Esophagus squamous epithelium (tissue), 5 donors: ENCODE measurements at regions not wholly inside any gene's neighbourhood (a gene's known extent, or its start where the extent isn't known, plus 50 kb on each side); places are given as distances from the start of the nearest gene placed in this dataset.
"Not testable (repeated sequence)": the region's sequence is repeated elsewhere in the genome, so short reads cannot be mapped to it uniquely, and the experiment has no call there.

Experiments
- DNase-seq: peaks from one replicate; lab custom pipeline; 2025; lab: John Stamatoyannopoulos, UW
- H3K27ac ChIP-seq, 4 donors: fragments of 200-600 bp; sonication (generic); one replicate each; pipeline ENCODE4 v1.5.1; 2016 to 2019; ENCODE audit warnings: mild to moderate bottlenecking in 1 of 4
- H3K27me3 ChIP-seq, 4 donors: fragments of 200-600 bp; sonication (generic); 1 replicate in 3 of 4; 2 replicates in 1 of 4; pipeline versions ENCODE4 v1.5.1 to v1.6.0; 2017 to 2021; ENCODE audit warnings: antibody characterized with exemption in 1 of 4
- H3K36me3 ChIP-seq, 3 donors: fragments of 200-600 bp; sonication (generic); one replicate each; pipeline ENCODE4 v1.5.1; 2016 to 2019
- H3K4me1 ChIP-seq, 3 donors: fragments of 200-600 bp; sonication (generic); one replicate each; pipeline ENCODE4 v1.5.1; 2017 to 2019
- H3K4me3 ChIP-seq, 4 donors: fragments of 200-600 bp; sonication (generic); 1 replicate in 3 of 4; 2 replicates in 1 of 4; pipeline ENCODE4 v1.5.1; 2016 to 2019; ENCODE audit warnings: mild to moderate bottlenecking in 2 of 4, moderate library complexity in 1 of 4
- H3K9me3 ChIP-seq, 3 donors: fragments of 200-600 bp; sonication (generic); one replicate each; pipeline ENCODE4 v1.5.1; 2016 to 2019
- CTCF ChIP-seq, 6 experiments: fragments of 450-650 bp in 4 of 6; fragments of 200-600 bp in 2 of 6; sonication (generic) in 2 of 6; IDR thresholded peaks; one replicate each; pipeline ENCODE4 v1.5.1; 2016 to 2019; ENCODE audit warnings: antibody characterized with exemption in 6 of 6, mild to moderate bottlenecking in 4 of 6, moderate library complexity in 4 of 6
- POLR2A ChIP-seq, 4 donors: fragments of 450-650 bp; IDR thresholded peaks; one replicate each; pipeline ENCODE4 v1.6.1; 2017; ENCODE audit warnings: antibody characterized with exemption in 4 of 4, mild to moderate bottlenecking in 4 of 4, moderate library complexity in 3 of 4
- WGBS, 2 donors: methylation state at CpG; one replicate each; pipeline ENCODE4 v1.1.5; 2018; 5-methylcytosine and 5-hydroxymethylcytosine counted together
- intact Hi-C: fragments of 100-400 bp; cut with DNase I; formaldehyde crosslinking; loops from one replicate; pipeline ENCODE4 v1.15.0; 2022
- donor health status: DM: yes; HTN: yes; CAD: no.

- 73 to 78% methylated on average over 3 of the region's 3 CpGs for WGBS, 2 donors
- no peaks in the 10 kb centered on the region for H3K4me1 ChIP-seq
- H3K27ac ChIP-seq, result no peak overlapping the region
- H3K4me3 ChIP-seq, result no peak overlapping the region
- no peaks in the 10 kb centered on the region for H3K27me3 ChIP-seq
- H3K36me3 ChIP-seq, result no peaks in the 10 kb centered on the region
- TF ChIP-seq CTCF (IDR thresholded peaks at IDR 0.05) (no peak), POLR2A (IDR thresholded peaks at IDR 0.05) (no peak)
- intact Hi-C loops, result no loop called here
- H3K9me3 ChIP-seq, result peaks cover 0 to 6% (median 0%) of the 10 kb centered on the region in 3 donors
- DNase-seq, result no peak
These were observed 158.0 kb upstream of the MGAT4C start for GRCh38 chr12:86414201-86414600.

- 67 to 82% methylated on average over 1 to 2 of the region's 3 CpGs for WGBS, 2 donors
- Histone ChIP-seq H3K4me1 (no peaks in the 10 kb centered on the region), H3K27ac (no peak overlapping the region), H3K4me3 (no peak overlapping the region), H3K27me3 (no peaks in the 10 kb centered on the region), H3K36me3 (no peaks in the 10 kb centered on the region), H3K9me3 (peaks cover 0 to 6% (median 0%) of the 10 kb centered on the region in 3 donors)
- no peak for DNase-seq
- intact Hi-C loops, result no loop called here
- TF ChIP-seq CTCF (IDR thresholded peaks at IDR 0.05) (no peak), POLR2A (IDR thresholded peaks at IDR 0.05) (no peak)
These were observed 155.5 kb upstream of the MGAT4C start for GRCh38 chr12:86411710-86412109.

- Histone ChIP-seq H3K27ac (no peak overlapping the region), H3K27me3 (no peaks in the 10 kb centered on the region), H3K36me3 (no peaks in the 10 kb centered on the region), H3K4me1 (no peaks in the 10 kb centered on the region), H3K4me3 (no peak overlapping the region), H3K9me3 (peaks cover 0 to 6% (median 0%) of the 10 kb centered on the region in 3 donors)
- intact Hi-C loops, result no loop called here
- no peak for DNase-seq
- WGBS, 2 donors, result 71 to 75% methylated on average over 5 of the region's 5 CpGs
- TF ChIP-seq POLR2A (IDR thresholded peaks at IDR 0.05), result no peak
- TF ChIP-seq CTCF (IDR thresholded peaks at IDR 0.05), result no peak
These were observed 151.5 kb upstream of the MGAT4C start for GRCh38 chr12:86407620-86408208.

DNA sequence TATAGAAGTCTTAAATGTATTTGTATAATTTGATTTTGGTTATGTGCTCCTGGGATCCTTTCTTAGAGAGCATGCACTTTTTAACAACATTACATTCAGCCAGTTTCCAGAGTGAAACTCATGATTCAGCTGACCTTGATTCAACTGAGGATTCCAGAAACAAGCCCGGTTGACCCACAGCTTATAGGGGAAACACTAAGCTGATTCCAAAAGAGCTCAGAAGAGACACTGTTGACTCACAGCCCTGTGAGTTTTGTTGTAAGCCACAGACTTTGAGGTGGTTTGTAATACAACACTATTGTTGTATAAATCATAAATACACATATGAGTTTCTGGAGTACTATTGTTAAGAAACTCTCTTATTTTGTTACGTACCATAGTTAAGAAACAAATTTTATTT lies 133.8 kb upstream of the MGAT4C start:
- H3K36me3 ChIP-seq, result no peaks in the 10 kb centered on the region
- H3K4me3 ChIP-seq, result no peak overlapping the region
- no peak overlapping the region for H3K27ac ChIP-seq
- no peaks in the 10 kb centered on the region for H3K9me3 ChIP-seq
- H3K4me1 ChIP-seq, result no peaks in the 10 kb centered on the region
- intact Hi-C loops, result no loop called here
- no peak for TF ChIP-seq POLR2A (IDR thresholded peaks at IDR 0.05)
- TF ChIP-seq CTCF (IDR thresholded peaks at IDR 0.05), result no peak
- no peaks in the 10 kb centered on the region for H3K27me3 ChIP-seq
- DNase-seq, result no peak
- 83 to 85% methylated on average over 2 of the region's 2 CpGs for WGBS, 2 donors

- Histone ChIP-seq H3K36me3 (no peaks in the 10 kb centered on the region), H3K9me3 (peaks cover 0 to under 1% (median 0%) of the 10 kb centered on the region in 3 donors), H3K4me1 (no peaks in the 10 kb centered on the region), H3K4me3 (no peak overlapping the region), H3K27ac (no peak overlapping the region), H3K27me3 (no peaks in the 10 kb centered on the region)
- TF ChIP-seq POLR2A (IDR thresholded peaks at IDR 0.05) (no peak), CTCF (IDR thresholded peaks at IDR 0.05) (no peak)
- DNase-seq, result no peak
- 82 to 83% methylated on average over 1 of the region's 1 CpG for WGBS, 2 donors
- intact Hi-C loops, result no loop called here
These were observed 131.5 kb upstream of the MGAT4C start for GRCh38 chr12:86387591-86388145.

GRCh38 chr12:86383759-86384158 lies 127.6 kb upstream of the MGAT4C start:
- intact Hi-C loops, result not testable (repeated sequence)

More at GRCh38 chr12:86383759-86384158, 127.6 kb upstream of the MGAT4C start:
- not testable (repeated sequence) for H3K36me3 ChIP-seq, DNase-seq, H3K4me1 ChIP-seq, H3K4me3 ChIP-seq, H3K27ac ChIP-seq, H3K9me3 ChIP-seq, H3K27me3 ChIP-seq
- WGBS, 2 donors, result 55 to 79% methylated on average over 3 of the region's 3 CpGs
